Neuronal stem cell (in vitro differentiated cells): ENCODE measurements at regions not wholly inside any gene's neighbourhood (a gene's known extent, or its start where the extent isn't known, plus 50 kb on each side); places are given as distances from the start of the nearest gene placed in this dataset.

Source experiments
- DNase-seq: peaks from one replicate; pipeline ENCODE4 v3.0.0-alpha.2; 2013; ENCODE audit warnings: low spot score
- H2AFZ ChIP-seq: one replicate; pipeline ENCODE4 v1.6.1; 2013; ENCODE audit warnings: mild to moderate bottlenecking, low read length, inconsistent platforms
- H2AK5ac ChIP-seq: 2 replicates; pipeline ENCODE4 v1.6.1; 2013; ENCODE audit warnings: low read depth, mild to moderate bottlenecking, inconsistent platforms, low read length, moderate library complexity, mixed read lengths
- H2BK120ac ChIP-seq: 2 replicates; pipeline ENCODE4 v1.6.1; 2013; ENCODE audit warnings: low read depth, mild to moderate bottlenecking, inconsistent platforms, low read length, moderate library complexity, mixed read lengths
- H2BK12ac ChIP-seq: one replicate; pipeline ENCODE4 v1.6.1; 2013; ENCODE audit warnings: low read length, inconsistent platforms
- H2BK15ac ChIP-seq: 2 replicates; pipeline ENCODE4 v1.6.1; 2013; ENCODE audit warnings: mild to moderate bottlenecking, low read length, inconsistent platforms, mixed read lengths
- H2BK5ac ChIP-seq: one replicate; pipeline ENCODE4 v1.6.1; 2013; ENCODE audit warnings: inconsistent platforms, mild to moderate bottlenecking, low read length, moderate library complexity
- H3K14ac ChIP-seq: one replicate; pipeline ENCODE4 v1.6.1; 2013; ENCODE audit warnings: low read length, inconsistent platforms
- H3K18ac ChIP-seq: 2 replicates; pipeline ENCODE4 v1.6.1; 2013; ENCODE audit warnings: low read length, inconsistent platforms
- H3K23ac ChIP-seq: 2 replicates; pipeline ENCODE4 v1.6.1; 2013; ENCODE audit warnings: low read depth, mild to moderate bottlenecking, mixed read lengths, low read length, inconsistent platforms; ENCODE audit not compliant: poor library complexity
- H3K27ac ChIP-seq: replicated peaks from 3 replicates; pipeline ENCODE4 v1.5.1; 2013; ENCODE audit warnings: low read length, inconsistent platforms
- H3K27me3 ChIP-seq, 3 experiments: 2 replicates each; pipeline ENCODE4 v1.6.1; 2013; ENCODE audit warnings: low read length in 3 of 3, mild to moderate bottlenecking in 2 of 3, inconsistent platforms in 1 of 3, low read depth in 1 of 3, mixed read lengths in 1 of 3, moderate library complexity in 1 of 3; ENCODE audit not compliant: control insufficient read depth in 3 of 3, insufficient read depth in 3 of 3
- H3K36me3 ChIP-seq, 2 donors: replicated peaks in 1 of 2; 2 replicates each; pipeline ENCODE4 v1.6.1; 2013; ENCODE audit warnings: low read length in 2 of 2; ENCODE audit not compliant: control insufficient read depth in 2 of 2, insufficient read depth in 2 of 2
- H3K4ac ChIP-seq: 2 replicates; pipeline ENCODE4 v1.6.1; 2013; ENCODE audit warnings: inconsistent platforms, mild to moderate bottlenecking, low read length, moderate library complexity
- H3K4me1 ChIP-seq, 2 donors: 1 replicate in 1 of 2; 2 replicates in 1 of 2; pipeline ENCODE4 v1.6.1; 2013; ENCODE audit warnings: low read length in 2 of 2, low read depth in 1 of 2; ENCODE audit not compliant: control insufficient read depth in 2 of 2, insufficient read depth in 1 of 2
- H3K4me2 ChIP-seq: one replicate; pipeline ENCODE4 v1.6.1; 2013; ENCODE audit warnings: mild to moderate bottlenecking, low read length, inconsistent platforms; ENCODE audit not compliant: insufficient read depth, poor library complexity, severe bottlenecking
- H3K4me3 ChIP-seq, 2 donors: 2 replicates each; pipeline ENCODE4 v1.5.1; 2013; ENCODE audit warnings: low read length in 2 of 2, mild to moderate bottlenecking in 2 of 2, inconsistent platforms in 1 of 2, moderate library complexity in 1 of 2
- H3K79me1 ChIP-seq: one replicate; pipeline ENCODE4 v1.6.1; 2013; ENCODE audit warnings: low read depth, mild to moderate bottlenecking, inconsistent platforms, low read length, moderate library complexity
- H3K9ac ChIP-seq: one replicate; pipeline ENCODE4 v1.6.1; 2013; ENCODE audit warnings: mild to moderate bottlenecking, low read depth, low read length, inconsistent platforms; ENCODE audit not compliant: poor library complexity
- H3K9me3 ChIP-seq, 2 donors: replicated peaks in 1 of 2; 2 replicates each; pipeline versions ENCODE3 to v1.6.1; 2013; ENCODE audit warnings: low read length in 2 of 2, mild to moderate bottlenecking in 2 of 2, inconsistent platforms in 1 of 2, low read depth in 1 of 2, mixed read lengths in 1 of 2, moderate library complexity in 1 of 2; ENCODE audit not compliant: control insufficient read depth in 2 of 2, insufficient read depth in 1 of 2
- H4K8ac ChIP-seq: one replicate; pipeline ENCODE4 v1.6.1; 2013; ENCODE audit warnings: low read depth, mild to moderate bottlenecking, inconsistent platforms, low read length, moderate library complexity
- H4K91ac ChIP-seq: one replicate; pipeline ENCODE4 v1.6.1; 2013; ENCODE audit warnings: low read length, low read depth, mild to moderate bottlenecking, inconsistent platforms; ENCODE audit not compliant: poor library complexity
- WGBS, 2 donors: extraction: QIAGEN DNeasy Blood & Tissue Kit; methylation state at CpG; one replicate each; pipeline ENCODE4 v1.1.7; 2013; ENCODE audit warnings: missing lambda C conversion rate in 2 of 2, mixed read lengths in 1 of 2; ENCODE audit not compliant: insufficient read length in 2 of 2, insufficient replicate concordance in 1 of 2; ENCODE audit errors: extremely low coverage in 2 of 2; 5-methylcytosine and 5-hydroxymethylcytosine counted together

DNA sequence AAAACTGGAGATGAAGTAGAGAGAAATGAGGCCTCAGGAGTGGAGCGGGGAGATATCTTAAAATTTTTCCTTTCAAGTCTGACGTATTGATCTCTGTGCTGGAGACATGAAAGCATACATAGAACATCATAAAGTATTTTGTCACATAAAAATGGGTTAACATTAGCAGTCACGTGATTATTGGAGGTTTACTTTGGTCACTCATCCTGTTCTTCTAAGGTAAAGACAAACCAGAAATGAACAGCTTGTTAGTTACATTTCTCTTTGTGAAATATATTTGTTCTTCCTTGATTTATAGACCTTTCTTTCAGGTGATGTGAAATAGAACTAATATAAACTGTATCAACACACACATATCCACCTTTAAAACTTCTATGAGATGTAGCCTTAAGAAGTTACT, 324.1 kb downstream of the SQOR start:
- Histone ChIP-seq H3K4me1 (no peaks in the 10 kb centered on the region), H4K91ac (no peak overlapping the region), H3K9me3 (peaks cover 3 to 4% of the 10 kb centered on the region in 2 donors), H3K27ac (no peak overlapping the region), H3K18ac (no peak overlapping the region), H2BK120ac (no peak overlapping the region), H3K23ac (no peak overlapping the region), H3K4me3 (no peak overlapping the region), H3K4me2 (no peak overlapping the region), H2AFZ (no peak overlapping the region), H3K36me3 (no peaks in the 10 kb centered on the region), H3K79me1 (no peaks in the 10 kb centered on the region), H3K14ac (no peak overlapping the region), H2BK5ac (no peak overlapping the region), H4K8ac (no peak overlapping the region), H2BK12ac (no peak overlapping the region), H2BK15ac (no peak overlapping the region), H3K9ac (no peak overlapping the region), H2AK5ac (no peak overlapping the region), H3K27me3 (no peaks in the 10 kb centered on the region), H3K4ac (no peak overlapping the region)
- no CpG with 5 or more reads among the region's 3 CpGs for WGBS, 2 donors
- DNase-seq: no peak

DNA sequence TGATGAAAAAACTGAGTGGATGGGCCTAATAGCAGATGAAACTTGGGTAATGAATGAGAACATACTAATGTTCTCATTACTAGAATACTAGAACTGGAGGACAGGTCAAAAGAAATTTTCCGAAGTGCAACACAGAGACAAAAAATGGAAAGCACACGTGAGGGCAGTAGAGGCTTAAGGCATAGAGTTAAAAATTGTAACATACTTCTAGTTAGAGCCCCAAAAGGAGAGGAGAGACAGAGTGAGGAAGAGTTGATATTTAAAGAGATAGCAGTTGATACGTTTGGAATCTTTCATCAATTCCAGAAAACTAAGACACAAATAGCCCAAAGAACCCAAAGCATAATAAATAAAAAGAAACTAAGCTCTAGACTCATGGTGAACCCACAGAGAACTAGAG, 327.9 kb downstream of the SQOR start:
- no peak overlapping the region for H3K4ac ChIP-seq
- H4K91ac ChIP-seq: no peak overlapping the region
- no peak overlapping the region for H3K27ac ChIP-seq
- no peak overlapping the region for H3K4me2 ChIP-seq
- H3K18ac ChIP-seq: no peak overlapping the region
- H3K23ac ChIP-seq: no peak overlapping the region
- H3K14ac ChIP-seq: no peak overlapping the region
- no peaks in the 10 kb centered on the region for H3K4me1 ChIP-seq
- no peak overlapping the region for H2BK12ac ChIP-seq
- H2BK120ac ChIP-seq: no peak overlapping the region
- H3K27me3 ChIP-seq: no peaks in the 10 kb centered on the region
- H2BK5ac ChIP-seq: no peak overlapping the region
- no peak for DNase-seq
- no CpG with 5 or more reads among the region's 3 CpGs for WGBS, 2 donors
- H3K36me3 ChIP-seq: no peaks in the 10 kb centered on the region
- H4K8ac ChIP-seq: no peak overlapping the region
- no peak overlapping the region for H2AFZ ChIP-seq
- no peak overlapping the region for H2AK5ac ChIP-seq
- no peak overlapping the region for H3K4me3 ChIP-seq
- H2BK15ac ChIP-seq: no peak overlapping the region
- H3K9ac ChIP-seq: no peak overlapping the region
- no peaks in the 10 kb centered on the region for H3K79me1 ChIP-seq
- peaks cover 3 to 4% of the 10 kb centered on the region in 2 donors for H3K9me3 ChIP-seq

DNA sequence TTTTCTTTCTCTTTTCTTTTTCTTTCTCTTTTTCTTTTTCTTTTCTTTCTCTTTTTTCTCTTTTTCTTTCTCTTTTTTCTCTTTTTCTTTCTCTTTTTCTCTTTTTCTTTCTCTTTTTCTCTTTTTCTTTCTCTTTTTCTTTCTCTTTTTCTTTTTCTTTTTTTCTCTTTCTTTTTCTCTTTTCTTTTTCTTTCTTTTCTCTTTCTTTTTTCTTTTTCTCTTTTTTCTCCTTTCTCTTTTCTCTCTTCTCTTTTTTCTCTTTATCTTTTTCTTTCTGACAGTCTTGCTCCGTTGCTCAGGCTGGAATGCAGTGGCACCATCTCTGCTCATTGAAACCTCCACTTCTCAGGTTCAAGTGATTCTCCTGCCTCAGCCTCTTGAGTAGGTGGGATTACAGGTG, 335.7 kb downstream of the SQOR start:
- no peaks in the 10 kb centered on the region for H3K4me1 ChIP-seq
- no peak for DNase-seq
- H2BK12ac ChIP-seq: no peak overlapping the region
- H3K14ac ChIP-seq: no peak overlapping the region
- H3K79me1 ChIP-seq: no peaks in the 10 kb centered on the region
- H3K9me3 ChIP-seq: no peaks in the 10 kb centered on the region
- no peak overlapping the region for H4K8ac ChIP-seq
- no peak overlapping the region for H4K91ac ChIP-seq
- H3K9ac ChIP-seq: no peak overlapping the region
- no peak overlapping the region for H2AK5ac ChIP-seq
- H3K23ac ChIP-seq: no peak overlapping the region
- WGBS, 2 donors: no CpG with 5 or more reads among the region's 1 CpG
- H3K18ac ChIP-seq: no peak overlapping the region
- no peak overlapping the region for H3K4me3 ChIP-seq
- H3K36me3 ChIP-seq: no peaks in the 10 kb centered on the region
- no peak overlapping the region for H2BK5ac ChIP-seq
- no peak overlapping the region for H3K27ac ChIP-seq
- no peak overlapping the region for H2BK15ac ChIP-seq
- no peak overlapping the region for H2BK120ac ChIP-seq
- H3K27me3 ChIP-seq: no peaks in the 10 kb centered on the region
- no peak overlapping the region for H3K4me2 ChIP-seq
- no peak overlapping the region for H2AFZ ChIP-seq
- H3K4ac ChIP-seq: no peak overlapping the region

DNA sequence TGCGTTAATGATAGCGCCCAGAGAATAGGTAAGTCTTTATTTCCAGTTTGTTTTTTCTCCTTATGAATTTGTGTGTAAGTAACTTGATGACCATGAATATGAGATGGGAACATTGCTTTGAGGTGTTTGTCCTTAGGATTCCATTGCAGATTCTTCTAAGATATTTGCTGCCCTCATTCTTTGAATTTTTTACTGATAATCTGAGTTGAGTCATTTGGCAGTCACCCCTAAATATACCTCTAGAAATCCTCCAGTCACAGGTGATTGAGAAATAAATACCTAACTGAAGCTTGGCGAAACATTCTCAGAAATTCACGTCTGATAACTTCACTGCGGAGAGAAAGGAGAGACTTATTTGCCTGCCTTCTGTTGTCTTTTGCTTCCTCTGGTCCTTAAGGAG, 345.5 kb downstream of the SQOR start:
- no peak overlapping the region for H2BK120ac ChIP-seq
- no peaks in the 10 kb centered on the region for H3K36me3 ChIP-seq
- no peak overlapping the region for H2BK15ac ChIP-seq
- H2AK5ac ChIP-seq: no peak overlapping the region
- no peak overlapping the region for H3K27ac ChIP-seq
- no peak overlapping the region for H3K14ac ChIP-seq
- H3K18ac ChIP-seq: no peak overlapping the region
- H4K8ac ChIP-seq: no peak overlapping the region
- no peak overlapping the region for H3K4ac ChIP-seq
- no peaks in the 10 kb centered on the region for H3K4me1 ChIP-seq
- no peak overlapping the region for H2AFZ ChIP-seq
- H2BK5ac ChIP-seq: no peak overlapping the region
- H3K4me2 ChIP-seq: no peak overlapping the region
- no peaks in the 10 kb centered on the region for H3K9me3 ChIP-seq
- H3K4me3 ChIP-seq: no peak overlapping the region
- no peaks in the 10 kb centered on the region for H3K27me3 ChIP-seq
- no peak overlapping the region for H4K91ac ChIP-seq
- no peak for DNase-seq
- H3K79me1 ChIP-seq: no peaks in the 10 kb centered on the region
- H3K9ac ChIP-seq: no peak overlapping the region
- WGBS, 2 donors: no CpG with 5 or more reads among the region's 5 CpGs
- no peak overlapping the region for H3K23ac ChIP-seq
- no peak overlapping the region for H2BK12ac ChIP-seq
